ENCODE measurements at regions not wholly inside any gene's neighbourhood (a gene's known extent, or its start where the extent isn't known, plus 50 kb on each side); places are given as distances from the start of the nearest gene placed in this dataset.
"Not testable (repeated sequence)": the region's sequence is repeated elsewhere in the genome, so short reads cannot be mapped to it uniquely, and the experiment has no call there.

DNA sequence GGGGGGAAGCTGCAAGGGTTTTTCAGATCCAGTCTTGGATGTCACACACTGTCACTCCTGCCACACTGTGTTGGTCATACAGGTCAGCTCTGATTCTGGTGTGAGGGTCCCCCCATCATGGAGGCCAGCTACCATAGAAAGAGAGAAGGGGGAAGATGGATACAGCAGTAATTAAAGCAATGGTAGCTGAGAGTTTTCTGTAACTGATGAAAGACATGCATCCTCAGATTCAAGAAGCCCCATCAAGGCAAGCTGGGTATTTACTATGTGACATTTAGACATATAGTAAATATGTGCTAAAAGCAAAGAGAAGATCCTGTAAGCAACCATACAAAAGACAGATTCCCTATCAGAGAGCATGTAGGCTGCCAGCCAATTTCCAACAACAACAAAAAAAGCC, 110.9 kb upstream of the COL5A1 start:
- Histone ChIP-seq H3K4me1 (ENCODE audit: control insufficient read depth, insufficient read depth, low read length) (no peaks in the 10 kb centered on the region), H3K4me3 (ENCODE audit: low read length) (no peak overlapping the region), H3K9ac (ENCODE audit: extremely low read depth, low read length, poor library complexity, severe bottlenecking) (no peak overlapping the region), H3K27me3 (ENCODE audit: control insufficient read depth, insufficient read depth, low read length, poor library complexity, severe bottlenecking) (no peaks in the 10 kb centered on the region), H3K36me3 (ENCODE audit: control insufficient read depth, insufficient read depth, low read length) (no peaks in the 10 kb centered on the region), H3K27ac (ENCODE audit: low read depth, low read length) (no peak overlapping the region), H3K9me3 (ENCODE audit: control insufficient read depth, low read length) (peaks cover 10% of the 10 kb centered on the region)
- DNase-seq: no peak
- Mint-ChIP-seq H3K27ac (no peak overlapping the region), H3K27me3 (ENCODE audit: insufficient read depth) (no peaks in the 10 kb centered on the region), H3K36me3 (ENCODE audit: low read depth) (no peaks in the 10 kb centered on the region), H3K4me3 (no peak overlapping the region), H3K9me3 (peaks cover 27% of the 10 kb centered on the region), H3K4me1 (no peaks in the 10 kb centered on the region)
- TF ChIP-seq, protein P1, sequence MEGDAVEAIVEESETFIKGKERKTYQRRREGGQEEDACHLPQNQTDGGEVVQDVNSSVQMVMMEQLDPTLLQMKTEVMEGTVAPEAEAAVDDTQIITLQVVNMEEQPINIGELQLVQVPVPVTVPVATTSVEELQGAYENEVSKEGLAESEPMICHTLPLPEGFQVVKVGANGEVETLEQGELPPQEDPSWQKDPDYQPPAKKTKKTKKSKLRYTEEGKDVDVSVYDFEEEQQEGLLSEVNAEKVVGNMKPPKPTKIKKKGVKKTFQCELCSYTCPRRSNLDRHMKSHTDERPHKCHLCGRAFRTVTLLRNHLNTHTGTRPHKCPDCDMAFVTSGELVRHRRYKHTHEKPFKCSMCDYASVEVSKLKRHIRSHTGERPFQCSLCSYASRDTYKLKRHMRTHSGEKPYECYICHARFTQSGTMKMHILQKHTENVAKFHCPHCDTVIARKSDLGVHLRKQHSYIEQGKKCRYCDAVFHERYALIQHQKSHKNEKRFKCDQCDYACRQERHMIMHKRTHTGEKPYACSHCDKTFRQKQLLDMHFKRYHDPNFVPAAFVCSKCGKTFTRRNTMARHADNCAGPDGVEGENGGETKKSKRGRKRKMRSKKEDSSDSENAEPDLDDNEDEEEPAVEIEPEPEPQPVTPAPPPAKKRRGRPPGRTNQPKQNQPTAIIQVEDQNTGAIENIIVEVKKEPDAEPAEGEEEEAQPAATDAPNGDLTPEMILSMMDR (conservative IDR thresholded peaks at IDR 0.05): no peak

DNA sequence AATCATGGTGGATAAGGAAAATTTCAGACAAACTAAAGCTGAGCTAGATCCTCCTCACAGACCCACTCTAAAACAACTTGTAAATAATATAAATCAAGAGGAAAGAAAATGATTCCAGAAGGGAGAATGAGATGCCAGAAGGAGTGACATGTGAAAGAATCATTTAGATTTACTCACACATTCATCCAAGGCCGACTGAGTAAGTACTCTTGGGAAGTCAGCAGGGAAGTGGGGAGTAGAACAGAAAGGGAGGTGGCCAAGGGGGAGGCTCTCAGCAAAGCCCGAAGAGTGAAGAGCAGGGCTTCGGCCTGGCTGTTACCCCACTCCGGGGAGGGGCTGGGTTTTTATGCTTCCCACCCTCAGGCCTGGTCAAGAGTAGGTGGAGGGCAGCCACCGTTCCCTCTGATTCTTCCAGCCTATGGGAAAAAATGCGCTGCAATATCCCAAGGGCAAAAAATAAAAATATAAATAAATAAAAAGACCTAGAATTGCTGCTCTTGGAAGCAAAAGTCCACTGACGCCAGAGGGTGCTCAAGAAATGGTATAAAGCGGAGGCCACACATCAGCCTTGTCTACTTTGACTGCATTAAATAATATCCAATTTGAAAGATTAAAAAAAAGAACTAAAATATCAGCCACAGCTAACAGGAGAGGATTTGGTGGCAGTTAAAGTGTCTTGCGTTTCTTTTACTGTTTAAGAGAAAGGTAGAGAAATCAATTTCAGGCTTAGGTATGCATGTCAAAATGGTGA, 110.2 kb upstream of the COL5A1 start:
- Mint-ChIP-seq H3K27ac (no peak overlapping the region), H3K36me3 (ENCODE audit: low read depth) (no peaks in the 10 kb centered on the region), H3K4me3 (no peak overlapping the region), H3K4me1 (no peaks in the 10 kb centered on the region), H3K9me3 (peaks cover 27% of the 10 kb centered on the region), H3K27me3 (ENCODE audit: insufficient read depth) (no peaks in the 10 kb centered on the region)
- H3K27me3 ChIP-seq (ENCODE audit: control insufficient read depth, insufficient read depth, low read length, poor library complexity, severe bottlenecking): no peaks in the 10 kb centered on the region
- no peak overlapping the region for H3K4me3 ChIP-seq (ENCODE audit: low read length)
- no peak for DNase-seq
- TF ChIP-seq, protein P1 (conservative IDR thresholded peaks at IDR 0.05): no peak
- H3K9ac ChIP-seq (ENCODE audit: extremely low read depth, low read length, poor library complexity, severe bottlenecking): no peak overlapping the region
- no peaks in the 10 kb centered on the region for H3K4me1 ChIP-seq (ENCODE audit: control insufficient read depth, insufficient read depth, low read length)
- no peak overlapping the region for H3K27ac ChIP-seq (ENCODE audit: low read depth, low read length)
- H3K9me3 ChIP-seq (ENCODE audit: control insufficient read depth, low read length): peaks cover 10% of the 10 kb centered on the region
- no peaks in the 10 kb centered on the region for H3K36me3 ChIP-seq (ENCODE audit: control insufficient read depth, insufficient read depth, low read length)
- WGBS, 2 experiments (ENCODE audit: insufficient coverage in 1 of 2, insufficient read length in 1 of 2): 77 to 100% methylated on average over 1 to 8 of the region's 9 CpGs

DNA sequence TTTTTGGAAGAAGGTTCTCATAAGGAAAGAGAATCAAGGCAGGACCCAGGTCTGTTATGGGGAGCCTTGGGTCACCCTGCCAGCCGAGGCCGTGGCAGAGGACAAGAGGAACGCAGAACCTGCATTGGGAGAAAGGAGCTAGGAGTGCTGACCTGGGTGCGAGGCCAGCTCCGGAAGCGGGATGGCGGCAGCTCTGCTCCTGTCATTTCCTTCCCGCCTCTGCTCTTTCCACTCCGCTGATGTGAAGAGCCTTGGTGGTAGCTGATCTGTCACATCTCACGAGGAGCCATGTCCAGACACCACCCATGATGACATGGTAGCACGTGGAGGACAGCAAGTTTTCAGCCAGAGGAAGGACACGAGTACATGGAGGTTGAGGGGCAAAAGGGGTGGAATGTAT, 109.5 kb upstream of the COL5A1 start:
- H3K27me3 Mint-ChIP-seq (ENCODE audit: insufficient read depth): no peaks in the 10 kb centered on the region
- no peak for DNase-seq
- 86 to 91% methylated on average over 7 to 12 of the region's 12 CpGs for WGBS, 2 experiments (ENCODE audit: insufficient coverage in 1 of 2, insufficient read length in 1 of 2)
- Histone ChIP-seq H3K27ac (ENCODE audit: low read depth, low read length) (no peak overlapping the region), H3K4me1 (ENCODE audit: control insufficient read depth, insufficient read depth, low read length) (no peaks in the 10 kb centered on the region), H3K9me3 (ENCODE audit: control insufficient read depth, low read length) (peaks cover 10% of the 10 kb centered on the region), H3K4me3 (ENCODE audit: low read length) (no peak overlapping the region), H3K9ac (ENCODE audit: extremely low read depth, low read length, poor library complexity, severe bottlenecking) (no peak overlapping the region), H3K36me3 (ENCODE audit: control insufficient read depth, insufficient read depth, low read length) (no peaks in the 10 kb centered on the region), H3K27me3 (ENCODE audit: control insufficient read depth, insufficient read depth, low read length, poor library complexity, severe bottlenecking) (no peaks in the 10 kb centered on the region)
- no peaks in the 10 kb centered on the region for H3K4me1 Mint-ChIP-seq
- H3K9me3 Mint-ChIP-seq: peaks cover 26% of the 10 kb centered on the region
- H3K27ac Mint-ChIP-seq: no peak overlapping the region
- H3K36me3 Mint-ChIP-seq (ENCODE audit: low read depth): no peaks in the 10 kb centered on the region
- TF ChIP-seq, protein P1 (conservative IDR thresholded peaks at IDR 0.05): no peak
- no peak overlapping the region for H3K4me3 Mint-ChIP-seq

DNA sequence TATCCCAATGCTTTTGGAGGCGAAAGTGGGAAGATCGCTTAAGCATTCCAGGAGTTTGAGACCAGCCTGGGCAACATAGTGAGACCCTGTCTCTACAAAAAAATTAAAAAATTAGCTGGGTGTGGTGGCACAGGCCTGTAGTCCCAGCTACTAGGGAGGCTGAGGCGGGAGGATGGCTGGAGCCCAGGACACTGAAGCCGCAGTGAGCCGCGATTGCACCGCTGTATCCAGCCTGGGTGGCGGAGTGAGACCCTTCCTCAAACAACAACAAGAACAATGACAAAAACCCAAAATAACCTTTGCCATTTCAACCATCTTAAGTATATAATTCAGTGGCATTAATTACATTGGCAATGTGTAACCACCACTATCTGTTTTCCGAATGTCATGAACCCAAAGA, 108.9 kb upstream of the COL5A1 start:
- not testable (repeated sequence) for H3K4me3 ChIP-seq (ENCODE audit: low read length); H3K27ac Mint-ChIP-seq; H3K4me1 Mint-ChIP-seq; H3K9me3 ChIP-seq (ENCODE audit: control insufficient read depth, low read length); H3K4me1 ChIP-seq (ENCODE audit: control insufficient read depth, insufficient read depth, low read length); H3K4me3 Mint-ChIP-seq; H3K27ac ChIP-seq (ENCODE audit: low read depth, low read length); H3K36me3 ChIP-seq (ENCODE audit: control insufficient read depth, insufficient read depth, low read length); H3K27me3 ChIP-seq (ENCODE audit: control insufficient read depth, insufficient read depth, low read length, poor library complexity, severe bottlenecking); H3K36me3 Mint-ChIP-seq (ENCODE audit: low read depth); DNase-seq; H3K27me3 Mint-ChIP-seq (ENCODE audit: insufficient read depth); H3K9ac ChIP-seq (ENCODE audit: extremely low read depth, low read length, poor library complexity, severe bottlenecking)
- WGBS, 2 experiments (ENCODE audit: insufficient coverage in 1 of 2, insufficient read length in 1 of 2): 80 to 92% methylated on average over 5 to 9 of the region's 9 CpGs
- peaks cover 24% of the 10 kb centered on the region for H3K9me3 Mint-ChIP-seq

Measured in endodermal cell (in vitro differentiated cells).